SK-N-SH treated with all-trans-retinoic acid at 6 μM for 48 hours (cell line): ENCODE measurements at regions not wholly inside any gene's neighbourhood (a gene's known extent, or its start where the extent isn't known, plus 50 kb on each side); places are given as distances from the start of the nearest gene placed in this dataset.

ENCODE experiments used
- ATAC-seq: fragments of 200-7000 bp; cut with Tn5 transposase; 3 replicates; pipeline ENCODE4 v1.9.1; 2020; ENCODE audit warnings: mild to moderate bottlenecking, moderate library complexity
- ARNTL ChIP-seq: fragments of 450-650 bp; formaldehyde crosslinking; IDR thresholded peaks from 2 replicates; pipeline ENCODE4 v1.5.0; 2020; ENCODE audit warnings: low read depth, mild to moderate bottlenecking, moderate library complexity, borderline replicate concordance
- BACH2 ChIP-seq: fragments of 250-450 bp; sonication (Bioruptor Pico); IDR thresholded peaks from 2 replicates; pipeline ENCODE4 v1.9.0; 2021; ENCODE audit warnings: mild to moderate bottlenecking, borderline replicate concordance
- CREB5 ChIP-seq: fragments of 250-450 bp; sonication (Bioruptor Pico); IDR thresholded peaks from 2 replicates; pipeline ENCODE4 v1.5.1; 2020; ENCODE audit warnings: low read depth, mild to moderate bottlenecking, moderate library complexity
- ESRRG ChIP-seq: fragments of 250-450 bp; sonication (Bioruptor Pico); IDR thresholded peaks from 2 replicates; pipeline ENCODE4 v1.6.1; 2021; ENCODE audit warnings: mild to moderate bottlenecking
- GLIS3 ChIP-seq: fragments of 250-450 bp; sonication (Bioruptor Pico); IDR thresholded peaks from 2 replicates; pipeline ENCODE4 v1.5.0; 2020; ENCODE audit warnings: mild to moderate bottlenecking, moderate library complexity
- ISL1 ChIP-seq: fragments of 250-450 bp; sonication (Bioruptor Pico); IDR thresholded peaks from 2 replicates; pipeline ENCODE4 v2.1.2; 2022; ENCODE audit warnings: mild to moderate bottlenecking, moderate library complexity
- OSR1 ChIP-seq: fragments of 250-450 bp; sonication (Bioruptor Pico); IDR thresholded peaks from 2 replicates; pipeline ENCODE4 v1.8.0; 2022; ENCODE audit warnings: moderate library complexity, mild to moderate bottlenecking, inconsistent platforms
- PATZ1 ChIP-seq: fragments of 250-450 bp; sonication (Bioruptor Pico); IDR thresholded peaks from 2 replicates; pipeline ENCODE4 v1.8.0; 2020; ENCODE audit warnings: mild to moderate bottlenecking, moderate library complexity, borderline replicate concordance
- POU6F1 ChIP-seq: fragments of 250-450 bp; sonication (Bioruptor Pico); IDR thresholded peaks from 2 replicates; pipeline ENCODE4 v1.8.0; 2021; ENCODE audit warnings: low read depth, mild to moderate bottlenecking, moderate library complexity, borderline replicate concordance
- PPARA ChIP-seq: fragments of 250-450 bp; sonication (Bioruptor Pico); IDR thresholded peaks from 2 replicates; pipeline ENCODE4 v1.5.0; 2020; ENCODE audit warnings: mild to moderate bottlenecking, borderline replicate concordance
- RARB ChIP-seq: fragments of 250-450 bp; sonication (Bioruptor Pico); IDR thresholded peaks from 2 replicates; pipeline ENCODE4 v1.8.0; 2021; ENCODE audit warnings: mild to moderate bottlenecking, moderate library complexity
- SNAI2 ChIP-seq: fragments of 250-450 bp; sonication (Bioruptor Pico); IDR thresholded peaks from 2 replicates; pipeline ENCODE4 v1.5.0; 2020; ENCODE audit warnings: mild to moderate bottlenecking, moderate library complexity
- TCF4 ChIP-seq: fragments of 250-450 bp; sonication (Bioruptor Pico); IDR thresholded peaks from 2 replicates; pipeline ENCODE4 v1.8.0; 2021; ENCODE audit warnings: mild to moderate bottlenecking, moderate library complexity, borderline replicate concordance
- TOX ChIP-seq: fragments of 250-450 bp; sonication (Bioruptor Pico); IDR thresholded peaks from 2 replicates; pipeline ENCODE4 v1.8.0; 2021; ENCODE audit warnings: mild to moderate bottlenecking, moderate library complexity, borderline replicate concordance
- TSHZ2 ChIP-seq: fragments of 250-450 bp; sonication (Bioruptor Pico); IDR thresholded peaks from 2 replicates; pipeline ENCODE4 v1.5.0; 2020; ENCODE audit warnings: mild to moderate bottlenecking, moderate library complexity
- ZC3H10 ChIP-seq: fragments of 250-450 bp; sonication (Bioruptor Pico); IDR thresholded peaks from 2 replicates; pipeline ENCODE4 v1.5.1; 2021; ENCODE audit warnings: mild to moderate bottlenecking, moderate library complexity
- ZFP3 ChIP-seq: fragments of 250-450 bp; sonication (Bioruptor Pico); IDR thresholded peaks from 2 replicates; pipeline ENCODE4 v1.5.0; 2020; ENCODE audit warnings: mild to moderate bottlenecking, moderate library complexity
- ZFP30 ChIP-seq: fragments of 450-650 bp; formaldehyde crosslinking; IDR thresholded peaks from 2 replicates; pipeline ENCODE4 v1.5.0; 2022; ENCODE audit warnings: mild to moderate bottlenecking, moderate library complexity
- ZNF565 ChIP-seq: fragments of 450-650 bp; formaldehyde crosslinking; conservative IDR thresholded peaks from 2 replicates; pipeline ENCODE4 v1.5.0; 2020; ENCODE audit warnings: low read depth, mild to moderate bottlenecking, moderate library complexity
- ZNF70 ChIP-seq: fragments of 450-650 bp; formaldehyde crosslinking; IDR thresholded peaks from 2 replicates; pipeline ENCODE4 v1.5.0; 2020; ENCODE audit warnings: mild to moderate bottlenecking, moderate library complexity
- ZNF8 ChIP-seq: fragments of 450-650 bp; formaldehyde crosslinking; IDR thresholded peaks from 2 replicates; pipeline ENCODE4 v1.5.0; 2020; ENCODE audit warnings: mild to moderate bottlenecking, moderate library complexity
- TF ChIP-seq, protein P1 (sequence below): fragments of 250-450 bp; sonication (Bioruptor Pico); IDR thresholded peaks from 2 replicates; pipeline ENCODE4 v1.5.1; 2021; ENCODE audit warnings: mild to moderate bottlenecking, moderate library complexity

- TF ChIP-seq TCF4 (CRISPR knock-in tag) (no peak), ZC3H10 (no peak), ZNF565 (CRISPR knock-in tag) (no peak), GLIS3 (CRISPR knock-in tag) (no peak), ZNF70 (CRISPR knock-in tag) (no peak), ZFP30 (CRISPR knock-in tag) (no peak), BACH2 (CRISPR knock-in tag) (no peak), ESRRG (CRISPR knock-in tag) (no peak), CREB5 (CRISPR knock-in tag) (no peak), RARB (CRISPR knock-in tag) (no peak), PPARA (CRISPR knock-in tag) (no peak), ARNTL (no peak), ISL1 (CRISPR knock-in tag) (no peak), PATZ1 (CRISPR knock-in tag) (no peak)
- TF ChIP-seq, protein P1, sequence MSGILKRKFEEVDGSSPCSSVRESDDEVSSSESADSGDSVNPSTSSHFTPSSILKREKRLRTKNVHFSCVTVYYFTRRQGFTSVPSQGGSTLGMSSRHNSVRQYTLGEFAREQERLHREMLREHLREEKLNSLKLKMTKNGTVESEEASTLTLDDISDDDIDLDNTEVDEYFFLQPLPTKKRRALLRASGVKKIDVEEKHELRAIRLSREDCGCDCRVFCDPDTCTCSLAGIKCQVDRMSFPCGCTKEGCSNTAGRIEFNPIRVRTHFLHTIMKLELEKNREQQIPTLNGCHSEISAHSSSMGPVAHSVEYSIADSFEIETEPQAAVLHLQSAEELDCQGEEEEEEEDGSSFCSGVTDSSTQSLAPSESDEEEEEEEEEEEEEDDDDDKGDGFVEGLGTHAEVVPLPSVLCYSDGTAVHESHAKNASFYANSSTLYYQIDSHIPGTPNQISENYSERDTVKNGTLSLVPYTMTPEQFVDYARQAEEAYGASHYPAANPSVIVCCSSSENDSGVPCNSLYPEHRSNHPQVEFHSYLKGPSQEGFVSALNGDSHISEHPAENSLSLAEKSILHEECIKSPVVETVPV (CRISPR knock-in tag): no peak
- TF ChIP-seq, all 23 proteins: peak for 0
- no peak for ATAC-seq
These were observed 205.6 kb downstream of the BCL11B start for GRCh38 chr14:99066378-99066777.

DNA sequence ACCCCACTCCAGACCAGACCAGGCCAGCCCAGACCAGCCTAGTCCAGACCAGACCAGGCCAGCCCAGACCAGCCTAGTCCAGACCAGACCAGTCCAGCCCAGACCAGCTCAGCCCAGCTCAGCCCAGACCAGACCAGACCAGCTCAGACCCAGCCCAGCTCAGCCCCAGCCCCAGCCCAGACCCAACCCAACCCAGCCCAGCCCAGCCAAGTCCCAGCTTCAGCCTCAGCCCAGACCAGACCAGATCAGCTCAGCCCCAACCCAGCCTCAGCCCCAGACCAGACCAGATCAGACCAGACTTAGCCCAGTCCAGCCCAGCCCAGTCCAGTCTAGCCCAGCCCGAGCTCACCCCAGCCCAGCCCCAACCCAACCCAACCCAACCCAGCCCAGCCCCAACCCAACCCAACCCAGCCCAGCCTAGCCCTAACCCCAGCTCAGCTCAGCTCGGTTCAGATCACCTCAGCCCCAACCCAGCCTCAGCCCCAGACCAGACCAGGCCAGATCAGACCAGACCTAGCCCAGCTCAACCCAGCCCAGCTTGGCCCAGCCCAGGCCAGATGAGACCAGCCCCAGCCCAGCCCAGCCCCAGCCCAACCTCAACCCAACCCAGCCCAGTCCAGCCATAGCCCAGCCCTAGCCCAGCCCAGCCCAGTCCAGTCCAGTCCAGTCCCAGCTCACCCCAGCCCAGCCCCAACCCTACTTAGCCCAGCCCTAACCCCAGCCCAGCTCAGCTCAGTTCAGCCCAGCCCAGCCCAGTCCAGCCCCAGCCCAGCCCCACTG, 204.7 kb downstream of the BCL11B start:
- ATAC-seq: no peak
- TF ChIP-seq TCF4 (CRISPR knock-in tag) (no peak), OSR1 (no peak), TOX (no peak), RARB (CRISPR knock-in tag) (no peak), BACH2 (CRISPR knock-in tag) (no peak), SNAI2 (CRISPR knock-in tag) (no peak), ZNF70 (CRISPR knock-in tag) (no peak)

- TF ChIP-seq ZFP30 (CRISPR knock-in tag) (no peak), SNAI2 (CRISPR knock-in tag) (no peak), ESRRG (CRISPR knock-in tag) (no peak), RARB (CRISPR knock-in tag) (no peak), CREB5 (CRISPR knock-in tag) (no peak), TSHZ2 (CRISPR knock-in tag) (no peak), BACH2 (CRISPR knock-in tag) (no peak), ZC3H10 (no peak), TCF4 (CRISPR knock-in tag) (no peak), GLIS3 (CRISPR knock-in tag) (no peak), ARNTL (no peak), ZNF565 (CRISPR knock-in tag) (no peak), PPARA (CRISPR knock-in tag) (no peak), ISL1 (CRISPR knock-in tag) (no peak), TOX (no peak), PATZ1 (CRISPR knock-in tag) (no peak), POU6F1 (no peak), ZNF70 (CRISPR knock-in tag) (no peak), ZFP3 (CRISPR knock-in tag) (no peak), ZNF8 (CRISPR knock-in tag) (no peak)
- no peak for ATAC-seq
These were observed 204.1 kb downstream of the BCL11B start for GRCh38 chr14:99067927-99068326.
